HL-60 (cell line): ENCODE measurements at regions not wholly inside any gene's neighbourhood (a gene's known extent, or its start where the extent isn't known, plus 50 kb on each side); places are given as distances from the start of the nearest gene placed in this dataset.

ENCODE experiments used
- DNase-seq, 2 experiments: peaks; one replicate each; pipeline ENCODE4 v3.0.0-alpha.2; 2010 to 2020; ENCODE audit warnings: low read depth in 1 of 2, low spot score in 1 of 2
- H3K27ac ChIP-seq: fragments of 250-450 bp; sonication (Bioruptor Pico); replicated peaks from 2 replicates; pipeline ENCODE4 v1.5.1; 2020; ENCODE audit warnings: mild to moderate bottlenecking, moderate library complexity
- H3K27me3 ChIP-seq: fragments of 250-450 bp; sonication (Bioruptor Pico); 2 replicates; pipeline ENCODE4 v1.5.1; 2021; ENCODE audit warnings: mild to moderate bottlenecking, moderate library complexity; ENCODE audit not compliant: insufficient read depth, poor library complexity, severe bottlenecking
- H3K4me3 ChIP-seq: replicated peaks from 2 replicates; pipeline ENCODE4 v1.5.1; 2011; ENCODE audit warnings: mild to moderate bottlenecking, control low read depth, low read length; ENCODE audit not compliant: insufficient read depth
- CTCF ChIP-seq: IDR thresholded peaks from one replicate; pipeline ENCODE4 v1.5.1; 2011; ENCODE audit warnings: low read length, control low read depth, inconsistent platforms; ENCODE audit not compliant: insufficient read depth
- GABPA ChIP-seq: IDR thresholded peaks from 2 replicates; pipeline ENCODE4 v1.6.1; 2012; ENCODE audit warnings: low read depth
- POLR2AphosphoS5 ChIP-seq: IDR thresholded peaks from 2 replicates; pipeline ENCODE4 v1.6.1; 2012; ENCODE audit warnings: low read depth
- REST ChIP-seq: IDR thresholded peaks from 2 replicates; pipeline ENCODE4 v1.6.1; 2012; ENCODE audit warnings: low read depth; ENCODE audit not compliant: insufficient replicate concordance
- SPI1 ChIP-seq: IDR thresholded peaks from 2 replicates; pipeline ENCODE4 v1.6.1; 2012; ENCODE audit warnings: low read depth, mild to moderate bottlenecking, borderline replicate concordance

GRCh38 chr7:116139007-116139406 is 71.3 kb upstream of the TES start:
- no peak for DNase-seq
- Histone ChIP-seq H3K27ac (no peak overlapping the region), H3K27me3 (no peaks in the 10 kb centered on the region), H3K4me3 (no peak overlapping the region)
- TF ChIP-seq GABPA (no peak), SPI1 (no peak), POLR2AphosphoS5 (no peak), REST (no peak), CTCF (no peak)

GRCh38 chr7:116139807-116140206 is 70.5 kb upstream of the TES start:
- no peaks in the 10 kb centered on the region for H3K27me3 ChIP-seq
- H3K27ac ChIP-seq: no peak overlapping the region
- TF ChIP-seq REST: no peak
- TF ChIP-seq GABPA: no peak
- no peak for TF ChIP-seq CTCF
- TF ChIP-seq POLR2AphosphoS5: no peak
- no peak for TF ChIP-seq SPI1
- H3K4me3 ChIP-seq: no peak overlapping the region
- no peak for DNase-seq

GRCh38 chr7:116142374-116142773 is 68.0 kb upstream of the TES start:
- TF ChIP-seq SPI1: peak; percentile 50; the same call in 1 of the 2 replicates
- TF ChIP-seq POLR2AphosphoS5: no peak
- Histone ChIP-seq H3K27ac (no peak overlapping the region), H3K27me3 (no peaks in the 10 kb centered on the region), H3K4me3 (no peak overlapping the region)
- DNase-seq: no peak

- no peaks in the 10 kb centered on the region for H3K27me3 ChIP-seq
- H3K27ac ChIP-seq: no peak overlapping the region
- no peak for TF ChIP-seq REST
- TF ChIP-seq POLR2AphosphoS5: no peak
- TF ChIP-seq CTCF: no peak
- no peak for TF ChIP-seq SPI1
- TF ChIP-seq GABPA: no peak
- DNase-seq: no peak
- H3K4me3 ChIP-seq: no peak overlapping the region
Observed at GRCh38 chr7:116142850-116143249, 67.5 kb upstream of the TES start.
